NT2/D1 (cell line): ENCODE measurements at regions not wholly inside any gene's neighbourhood (a gene's known extent, or its start where the extent isn't known, plus 50 kb on each side); places are given as distances from the start of the nearest gene placed in this dataset.

Experiments
- SUZ12 ChIP-seq: IDR thresholded peaks from 2 replicates; pipeline ENCODE4 v1.6.1; 2011; ENCODE audit not compliant: insufficient read length, insufficient read depth; ENCODE audit errors: extremely low read depth
- YY1 ChIP-seq: IDR thresholded peaks from 2 replicates; pipeline ENCODE4 v1.6.1; 2011; ENCODE audit not compliant: insufficient read length, insufficient read depth
- ZNF274 ChIP-seq: IDR thresholded peaks from 2 replicates; pipeline ENCODE4 v1.6.1; 2011; ENCODE audit warnings: mild to moderate bottlenecking, low read depth, low read length

DNA sequence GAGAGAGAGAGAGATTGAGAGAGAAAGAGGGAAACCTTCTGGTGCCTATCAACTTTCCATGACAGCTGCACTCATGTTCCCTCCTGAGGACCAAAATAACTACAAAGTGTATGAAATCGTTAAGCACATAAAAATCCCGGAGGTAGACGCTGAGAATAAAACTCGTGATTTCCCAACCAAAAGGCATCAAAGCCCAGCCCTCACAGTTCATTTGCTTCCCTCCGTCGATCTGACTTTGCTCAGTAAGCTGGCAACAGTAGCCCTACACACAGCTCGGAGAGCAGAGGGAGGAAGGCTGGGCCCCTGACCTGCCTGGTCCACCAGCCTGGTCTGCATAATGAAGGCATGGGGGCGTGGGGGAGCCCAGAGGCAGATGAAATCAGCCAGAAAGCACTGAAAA is 273.9 kb upstream of the ZFHX3 start:
- TF ChIP-seq ZNF274 (no peak), YY1 (no peak), SUZ12 (no peak)
